SK-N-MC (cell line): ENCODE measurements at regions not wholly inside any gene's neighbourhood (a gene's known extent, or its start where the extent isn't known, plus 50 kb on each side); places are given as distances from the start of the nearest gene placed in this dataset.

ENCODE experiments used
- EZH2 ChIP-seq: fragments of 200-600 bp; sonication (generic); IDR thresholded peaks from one replicate; pipeline ENCODE4 v1.6.1; 2017; ENCODE audit warnings: antibody characterized with exemption
- POLR2AphosphoS5 ChIP-seq: IDR thresholded peaks from 2 replicates; pipeline ENCODE4 v1.6.1; 2012; ENCODE audit warnings: mild to moderate bottlenecking, low read depth, low read length, borderline replicate concordance

DNA sequence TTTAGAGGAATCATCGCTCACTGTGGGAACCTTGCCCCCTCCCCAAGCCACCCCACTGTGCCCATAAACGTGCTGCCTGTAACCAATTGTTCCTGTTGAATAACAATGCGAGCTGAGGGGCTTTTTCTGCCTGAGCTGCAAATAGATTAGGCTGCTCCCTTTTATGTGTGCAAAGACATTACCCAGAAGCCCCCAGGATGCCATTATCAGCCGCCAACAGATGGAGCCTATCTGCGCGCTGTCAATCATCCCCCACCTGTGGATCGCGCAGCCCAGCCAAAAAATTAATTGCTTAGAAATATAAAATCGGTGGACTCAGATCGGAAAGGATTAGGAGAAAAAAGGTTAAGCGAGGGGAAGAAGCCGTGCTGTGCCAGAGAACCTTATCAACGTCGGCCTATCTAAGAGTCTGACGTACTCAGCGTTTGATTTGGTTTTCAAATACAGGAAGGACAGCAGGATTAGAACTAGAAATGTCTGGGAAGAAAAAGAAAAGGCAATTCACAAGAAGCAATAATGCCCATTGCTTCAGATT is 167.3 kb upstream of the MYO3A start:
- no peak for TF ChIP-seq EZH2
- TF ChIP-seq POLR2AphosphoS5, result no peak
